NCI-H526 treated with DMSO at 0.1 percent for 48 hours (cell line): ENCODE measurements at regions not wholly inside any gene's neighbourhood (a gene's known extent, or its start where the extent isn't known, plus 50 kb on each side); places are given as distances from the start of the nearest gene placed in this dataset.
"Not testable (repeated sequence)": the region's sequence is repeated elsewhere in the genome, so short reads cannot be mapped to it uniquely, and the experiment has no call there.

Experiments
- DNase-seq: peaks from one replicate; lab custom pipeline; 2025; lab: John Stamatoyannopoulos, UW

GRCh38 chr12:4822572-4822971 lies 87.1 kb upstream of the KCNA1 start:
- DNase-seq: no peak

GRCh38 chr12:4824380-4824779 lies 85.3 kb upstream of the KCNA1 start:
- DNase-seq: no peak

- no peak for DNase-seq
These were observed 84.5 kb upstream of the KCNA1 start for GRCh38 chr12:4825011-4825858.

- DNase-seq: no peak
These were observed 82.8 kb upstream of the KCNA1 start for GRCh38 chr12:4826909-4827308.

- no peak for DNase-seq
These were observed 81.5 kb upstream of the KCNA1 start for GRCh38 chr12:4828176-4828575.

- DNase-seq: no peak
These were observed 80.4 kb upstream of the KCNA1 start for GRCh38 chr12:4829161-4829792.

GRCh38 chr12:4829793-4830162 lies 79.9 kb upstream of the KCNA1 start:
- no peak for DNase-seq

GRCh38 chr12:4830556-4831210 lies 79.0 kb upstream of the KCNA1 start:
- no peak for DNase-seq

- no peak for DNase-seq
These were observed 76.7 kb upstream of the KCNA1 start for GRCh38 chr12:4833053-4833452.

GRCh38 chr12:4833524-4833923 lies 76.2 kb upstream of the KCNA1 start:
- no peak for DNase-seq

- not testable (repeated sequence) for DNase-seq
These were observed 67.3 kb upstream of the KCNA1 start for GRCh38 chr12:4842401-4842800.

GRCh38 chr12:4843907-4844306 lies 65.8 kb upstream of the KCNA1 start:
- DNase-seq: no peak

GRCh38 chr12:4847713-4848112 lies 62.0 kb upstream of the KCNA1 start:
- no peak for DNase-seq

GRCh38 chr12:4849115-4849541 lies 60.6 kb upstream of the KCNA1 start:
- DNase-seq: peak; percentile 34

GRCh38 chr12:4849795-4850345 lies 59.8 kb upstream of the KCNA1 start:
- DNase-seq: no peak

GRCh38 chr12:4850857-4851380 lies 58.8 kb upstream of the KCNA1 start:
- no peak for DNase-seq

GRCh38 chr12:4852308-4852707 lies 57.4 kb upstream of the KCNA1 start:
- DNase-seq: no peak

- DNase-seq: no peak
These were observed 56.8 kb upstream of the KCNA1 start for GRCh38 chr12:4852911-4853310.

GRCh38 chr12:4855121-4855924 lies 54.4 kb upstream of the KCNA1 start:
- peak; percentile 72 for DNase-seq

GRCh38 chr12:4856596-4856995 lies 53.1 kb upstream of the KCNA1 start:
- DNase-seq: no peak

- DNase-seq: peak; percentile 74
These were observed 52.0 kb upstream of the KCNA1 start for GRCh38 chr12:4857472-4858291.
